SK-N-SH treated with all-trans-retinoic acid at 6 μM for 48 hours (cell line): ENCODE measurements at regions not wholly inside any gene's neighbourhood (a gene's known extent, or its start where the extent isn't known, plus 50 kb on each side); places are given as distances from the start of the nearest gene placed in this dataset.

Experiments
- ATAC-seq: fragments of 200-7000 bp; cut with Tn5 transposase; 3 replicates; pipeline ENCODE4 v1.9.1; 2020; ENCODE audit warnings: mild to moderate bottlenecking, moderate library complexity
- ARNTL ChIP-seq: fragments of 450-650 bp; formaldehyde crosslinking; IDR thresholded peaks from 2 replicates; pipeline ENCODE4 v1.5.0; 2020; ENCODE audit warnings: low read depth, mild to moderate bottlenecking, moderate library complexity, borderline replicate concordance
- BACH2 ChIP-seq: fragments of 250-450 bp; sonication (Bioruptor Pico); IDR thresholded peaks from 2 replicates; pipeline ENCODE4 v1.9.0; 2021; ENCODE audit warnings: mild to moderate bottlenecking, borderline replicate concordance
- CREB5 ChIP-seq: fragments of 250-450 bp; sonication (Bioruptor Pico); IDR thresholded peaks from 2 replicates; pipeline ENCODE4 v1.5.1; 2020; ENCODE audit warnings: low read depth, mild to moderate bottlenecking, moderate library complexity
- CSDC2 ChIP-seq: fragments of 250-450 bp; sonication (Bioruptor Pico); IDR thresholded peaks from 2 replicates; pipeline ENCODE4 v1.5.0; 2020; ENCODE audit warnings: mild to moderate bottlenecking, moderate library complexity
- CSRNP3 ChIP-seq: fragments of 250-450 bp; sonication (Bioruptor Pico); IDR thresholded peaks from 2 replicates; pipeline ENCODE4 v1.5.1; 2021; ENCODE audit warnings: mild to moderate bottlenecking, moderate library complexity
- ESRRG ChIP-seq: fragments of 250-450 bp; sonication (Bioruptor Pico); IDR thresholded peaks from 2 replicates; pipeline ENCODE4 v1.6.1; 2021; ENCODE audit warnings: mild to moderate bottlenecking
- GLIS3 ChIP-seq: fragments of 250-450 bp; sonication (Bioruptor Pico); IDR thresholded peaks from 2 replicates; pipeline ENCODE4 v1.5.0; 2020; ENCODE audit warnings: mild to moderate bottlenecking, moderate library complexity
- ISL1 ChIP-seq: fragments of 250-450 bp; sonication (Bioruptor Pico); IDR thresholded peaks from 2 replicates; pipeline ENCODE4 v2.1.2; 2022; ENCODE audit warnings: mild to moderate bottlenecking, moderate library complexity
- OSR1 ChIP-seq: fragments of 250-450 bp; sonication (Bioruptor Pico); IDR thresholded peaks from 2 replicates; pipeline ENCODE4 v1.8.0; 2022; ENCODE audit warnings: moderate library complexity, mild to moderate bottlenecking, inconsistent platforms
- PATZ1 ChIP-seq: fragments of 250-450 bp; sonication (Bioruptor Pico); IDR thresholded peaks from 2 replicates; pipeline ENCODE4 v1.8.0; 2020; ENCODE audit warnings: mild to moderate bottlenecking, moderate library complexity, borderline replicate concordance
- POU6F1 ChIP-seq: fragments of 250-450 bp; sonication (Bioruptor Pico); IDR thresholded peaks from 2 replicates; pipeline ENCODE4 v1.8.0; 2021; ENCODE audit warnings: low read depth, mild to moderate bottlenecking, moderate library complexity, borderline replicate concordance
- PPARA ChIP-seq: fragments of 250-450 bp; sonication (Bioruptor Pico); IDR thresholded peaks from 2 replicates; pipeline ENCODE4 v1.5.0; 2020; ENCODE audit warnings: mild to moderate bottlenecking, borderline replicate concordance
- RARB ChIP-seq: fragments of 250-450 bp; sonication (Bioruptor Pico); IDR thresholded peaks from 2 replicates; pipeline ENCODE4 v1.8.0; 2021; ENCODE audit warnings: mild to moderate bottlenecking, moderate library complexity
- SNAI2 ChIP-seq: fragments of 250-450 bp; sonication (Bioruptor Pico); IDR thresholded peaks from 2 replicates; pipeline ENCODE4 v1.5.0; 2020; ENCODE audit warnings: mild to moderate bottlenecking, moderate library complexity
- TCF4 ChIP-seq: fragments of 250-450 bp; sonication (Bioruptor Pico); IDR thresholded peaks from 2 replicates; pipeline ENCODE4 v1.8.0; 2021; ENCODE audit warnings: mild to moderate bottlenecking, moderate library complexity, borderline replicate concordance
- TOX ChIP-seq: fragments of 250-450 bp; sonication (Bioruptor Pico); IDR thresholded peaks from 2 replicates; pipeline ENCODE4 v1.8.0; 2021; ENCODE audit warnings: mild to moderate bottlenecking, moderate library complexity, borderline replicate concordance
- TSHZ2 ChIP-seq: fragments of 250-450 bp; sonication (Bioruptor Pico); IDR thresholded peaks from 2 replicates; pipeline ENCODE4 v1.5.0; 2020; ENCODE audit warnings: mild to moderate bottlenecking, moderate library complexity
- ZFP30 ChIP-seq: fragments of 450-650 bp; formaldehyde crosslinking; IDR thresholded peaks from 2 replicates; pipeline ENCODE4 v1.5.0; 2022; ENCODE audit warnings: mild to moderate bottlenecking, moderate library complexity
- ZNF565 ChIP-seq: fragments of 450-650 bp; formaldehyde crosslinking; conservative IDR thresholded peaks from 2 replicates; pipeline ENCODE4 v1.5.0; 2020; ENCODE audit warnings: low read depth, mild to moderate bottlenecking, moderate library complexity

- no peak for TF ChIP-seq TOX (CRISPR knock-in tag)
- TF ChIP-seq ISL1 (CRISPR knock-in tag), result no peak
- no peak for TF ChIP-seq PATZ1
- TF ChIP-seq ARNTL (CRISPR knock-in tag), result no peak
- TF ChIP-seq GLIS3 (CRISPR knock-in tag), result no peak
- TF ChIP-seq ZFP30 (CRISPR knock-in tag), result no peak
- no peak for TF ChIP-seq RARB (CRISPR knock-in tag)
- TF ChIP-seq BACH2 (CRISPR knock-in tag), result no peak
- TF ChIP-seq CSRNP3, result no peak
- TF ChIP-seq TSHZ2 (CRISPR knock-in tag), result no peak
- TF ChIP-seq SNAI2 (CRISPR knock-in tag), result no peak
- TF ChIP-seq PPARA (CRISPR knock-in tag), result no peak
- TF ChIP-seq ZNF565, result no peak
- no peak for TF ChIP-seq ESRRG (CRISPR knock-in tag)
- no peak for ATAC-seq
These were observed 1044.8 kb downstream of the BCL11B start for GRCh38 chr14:98227000-98227726.

- no peak for ATAC-seq
- TF ChIP-seq TCF4 (CRISPR knock-in tag), result no peak
- no peak for TF ChIP-seq ARNTL (CRISPR knock-in tag)
- no peak for TF ChIP-seq GLIS3 (CRISPR knock-in tag)
- no peak for TF ChIP-seq CSDC2 (CRISPR knock-in tag)
- TF ChIP-seq PATZ1, result no peak
- no peak for TF ChIP-seq OSR1 (CRISPR knock-in tag)
- TF ChIP-seq RARB (CRISPR knock-in tag), result no peak
- no peak for TF ChIP-seq ZFP30 (CRISPR knock-in tag)
- no peak for TF ChIP-seq ZNF565
These were observed 1044.3 kb downstream of the BCL11B start for GRCh38 chr14:98227727-98228111.

GRCh38 chr14:98229656-98230366 lies 1042.2 kb downstream of the BCL11B start:
- no peak for ATAC-seq
- TF ChIP-seq CSRNP3, result no peak
- no peak for TF ChIP-seq CREB5 (CRISPR knock-in tag)
- TF ChIP-seq GLIS3 (CRISPR knock-in tag), result no peak
- no peak for TF ChIP-seq RARB (CRISPR knock-in tag)
- no peak for TF ChIP-seq ZNF565
- TF ChIP-seq ARNTL (CRISPR knock-in tag), result no peak
- no peak for TF ChIP-seq CSDC2 (CRISPR knock-in tag)
- TF ChIP-seq POU6F1 (CRISPR knock-in tag), result no peak
- TF ChIP-seq TCF4 (CRISPR knock-in tag), result no peak
- no peak for TF ChIP-seq TSHZ2 (CRISPR knock-in tag)
